ENCODE measurements at regions not wholly inside any gene's neighbourhood (a gene's known extent, or its start where the extent isn't known, plus 50 kb on each side); places are given as distances from the start of the nearest gene placed in this dataset.
"Not testable (repeated sequence)": the region's sequence is repeated elsewhere in the genome, so short reads cannot be mapped to it uniquely, and the experiment has no call there.

DNA sequence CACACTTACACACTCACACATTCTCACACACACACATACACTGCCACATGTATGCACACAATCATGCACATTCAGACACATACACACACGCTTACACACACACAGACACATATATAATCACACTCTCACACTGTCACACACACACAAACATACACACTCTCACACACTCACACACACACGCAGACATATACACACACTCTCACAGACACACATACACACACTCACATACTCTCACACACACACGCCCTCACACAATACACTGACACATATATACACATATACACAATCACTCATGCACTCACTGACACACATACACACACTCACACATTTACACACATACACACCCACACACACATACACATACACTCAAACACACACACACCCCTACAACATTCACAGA, 435.3 kb upstream of the FRG1 start:
- intact Hi-C loops (cut with DNase I) = no loop called here
- DNase-seq (ENCODE audit: missing footprints) (no peak), ATAC-seq (no peak)

DNA sequence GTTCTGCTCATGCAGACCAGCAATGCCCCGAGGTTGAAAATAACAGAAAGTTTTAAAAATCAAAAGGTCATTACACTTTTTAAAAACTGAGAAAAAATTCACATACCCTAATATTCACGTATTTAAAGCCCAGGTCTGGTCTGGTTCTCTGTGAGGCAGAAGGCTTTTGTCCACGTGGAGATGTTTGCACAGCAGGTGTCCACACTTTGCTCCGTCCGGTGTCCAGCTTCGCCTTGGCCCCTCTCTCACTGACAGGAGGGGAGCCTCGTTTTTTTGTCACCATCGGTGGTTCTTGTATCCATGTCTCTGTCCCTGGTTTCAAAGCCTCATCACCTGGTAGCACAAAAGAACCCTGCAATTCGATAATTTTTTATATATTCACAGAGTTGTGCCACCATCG, 434.6 kb upstream of the FRG1 start:
- ATAC-seq (no peak), DNase-seq (ENCODE audit: missing footprints) (no peak)
- intact Hi-C loops (cut with DNase I) = no loop called here

DNA sequence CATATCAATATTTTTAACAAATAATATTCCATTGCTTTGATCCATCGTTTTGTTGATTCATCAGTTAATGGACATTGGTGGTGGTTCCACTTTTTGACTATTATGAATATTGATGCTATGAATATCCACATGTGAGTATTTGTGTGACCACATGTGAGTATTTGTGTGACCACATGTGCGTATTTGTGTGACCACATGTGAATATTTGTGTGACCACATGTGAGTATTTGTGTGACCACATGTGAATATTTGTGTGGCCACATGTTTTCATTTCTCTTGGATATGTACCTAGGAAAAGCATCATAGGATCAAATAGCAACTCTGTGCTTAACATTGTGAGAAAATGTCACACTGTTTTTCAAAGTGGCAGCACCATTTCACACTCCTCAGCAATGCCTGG, 433.6 kb upstream of the FRG1 start:
- ATAC-seq (no peak), DNase-seq (ENCODE audit: missing footprints) (no peak)
- intact Hi-C loops (cut with DNase I) = no loop called here

DNA sequence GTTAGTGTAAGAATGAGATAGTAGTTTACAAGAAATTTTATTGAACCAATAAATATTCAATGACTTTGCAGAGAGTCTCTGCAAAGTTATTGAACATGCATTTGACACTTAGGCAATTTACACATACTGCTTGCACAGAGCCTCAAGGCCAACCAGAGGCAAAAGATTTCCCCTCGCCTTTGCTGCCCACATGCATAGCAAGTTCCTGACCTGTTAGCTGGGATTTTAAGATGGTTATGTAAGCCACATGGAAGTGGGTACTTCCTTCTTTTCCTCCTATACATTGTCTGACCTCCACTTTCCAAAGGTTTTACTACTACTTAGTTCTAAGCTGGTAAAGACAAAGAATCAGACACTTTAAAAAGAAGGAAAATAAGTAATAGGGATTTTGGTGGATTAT, 430.1 kb upstream of the FRG1 start:
- no peak for DNase-seq (ENCODE audit: missing footprints)
- intact Hi-C loops (cut with DNase I) = no loop called here

DNA sequence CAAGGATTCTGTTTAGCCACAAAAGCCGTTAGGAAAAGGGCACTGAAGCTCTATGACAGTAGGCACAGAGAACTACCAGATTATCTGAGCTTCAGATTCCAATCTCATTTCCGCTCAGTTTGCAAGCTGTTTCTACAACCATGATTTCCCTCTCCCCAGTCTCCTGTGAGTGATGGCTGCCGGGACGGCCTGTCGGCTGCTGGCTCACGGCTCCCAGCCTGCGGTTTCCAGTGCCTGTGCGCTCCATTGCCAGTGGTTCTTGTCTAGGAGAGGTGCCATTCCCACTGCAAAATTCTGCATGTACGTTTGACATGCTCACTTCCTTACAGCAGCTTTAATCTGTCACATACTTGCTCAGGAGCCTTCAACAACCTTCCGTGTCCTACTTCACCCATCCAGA, 429.1 kb upstream of the FRG1 start:
- intact Hi-C loops (cut with DNase I) = no loop called here
- ATAC-seq (no peak), DNase-seq (ENCODE audit: missing footprints) (no peak)

More for the DNA sequence above, 430.1 kb upstream of the FRG1 start:
- no peak for ATAC-seq

DNA sequence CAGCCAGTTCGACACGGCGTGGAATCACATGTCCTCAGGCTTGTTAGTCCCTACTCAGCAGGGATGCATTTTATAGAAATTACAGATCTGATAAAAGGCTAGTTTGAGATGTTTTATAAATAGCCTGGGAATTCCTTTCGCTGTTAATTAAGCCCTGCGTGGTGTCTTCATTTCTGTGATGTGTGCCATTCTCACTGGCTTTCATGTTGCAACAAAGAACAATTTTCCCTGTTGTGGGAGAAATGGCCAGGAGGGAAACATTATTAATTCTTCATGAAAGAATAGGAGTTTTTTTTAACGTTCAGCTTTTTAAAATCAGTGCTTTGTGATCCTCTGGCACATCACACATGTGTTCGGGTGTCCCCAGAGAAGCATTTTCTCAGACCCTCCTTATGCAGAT, 427.3 kb upstream of the FRG1 start:
- no peak for DNase-seq (ENCODE audit: missing footprints)
- intact Hi-C loops (cut with DNase I) = no loop called here
- no peak for ATAC-seq

DNA sequence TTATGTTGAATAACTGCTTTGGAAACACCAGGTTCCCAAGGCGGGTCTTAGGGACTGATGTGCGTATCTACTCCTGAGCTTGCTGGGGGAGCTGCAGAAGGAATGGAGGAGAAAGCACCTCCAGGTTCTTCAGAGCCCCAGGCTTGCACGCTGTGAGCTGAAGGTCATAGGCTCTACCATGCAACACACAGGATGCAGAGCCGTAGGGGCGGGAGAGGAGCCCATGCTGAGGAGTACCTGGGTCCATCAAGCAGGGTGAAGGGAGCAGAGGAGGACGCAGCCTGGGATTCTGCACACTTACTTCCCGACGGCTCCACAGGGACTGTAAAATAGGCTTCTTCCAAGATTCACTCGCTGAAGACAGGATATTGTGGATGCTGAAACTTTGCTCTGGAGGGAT, 426.5 kb upstream of the FRG1 start:
- ATAC-seq (no peak), DNase-seq (ENCODE audit: missing footprints) (no peak)
- intact Hi-C loops (cut with DNase I) = no loop called here

DNA sequence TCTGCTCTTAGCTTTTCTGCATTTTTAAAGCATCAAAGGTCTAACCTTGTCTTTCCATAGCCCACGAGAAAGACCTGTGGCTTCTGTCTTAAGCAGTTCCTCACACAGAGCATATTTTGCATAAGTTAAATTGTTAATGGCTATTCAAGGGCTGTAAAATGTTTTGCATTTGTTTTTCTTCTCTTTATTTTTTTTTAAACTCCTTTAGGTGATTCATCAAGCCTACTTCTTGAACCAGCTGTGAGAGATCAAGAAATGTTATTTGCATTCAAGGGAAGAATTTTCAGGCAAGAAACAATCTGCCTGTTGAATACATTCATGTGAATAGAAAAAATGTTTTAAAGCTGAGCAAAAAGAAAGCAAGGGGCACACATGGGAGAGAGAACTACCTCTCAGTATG, 423.8 kb upstream of the FRG1 start:
- no peak for ATAC-seq
- intact Hi-C loops (cut with DNase I) = no loop called here
- DNase-seq (ENCODE audit: missing footprints) = no peak

DNA sequence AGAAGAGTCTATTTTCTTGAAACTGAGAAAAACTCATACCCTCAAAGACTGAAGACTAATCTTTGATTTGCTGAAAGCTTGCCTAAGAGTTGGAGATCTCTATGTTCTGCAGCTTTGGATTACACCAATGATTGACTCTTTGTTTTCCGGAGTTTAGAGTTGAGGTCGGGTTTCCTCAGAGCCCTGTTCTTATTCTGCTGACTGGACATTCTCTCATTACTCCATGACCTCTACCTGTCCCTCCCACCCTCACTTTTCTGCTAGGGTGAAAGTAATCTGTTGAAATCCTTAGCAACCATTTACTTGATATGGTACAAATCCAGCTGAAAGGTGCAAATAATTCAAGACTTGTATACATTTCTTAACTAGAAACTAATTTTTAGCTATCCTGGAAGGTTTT, 421.5 kb upstream of the FRG1 start:
- intact Hi-C loops (cut with DNase I) = no loop called here
- ATAC-seq (no peak), DNase-seq (ENCODE audit: missing footprints) (no peak)

DNA sequence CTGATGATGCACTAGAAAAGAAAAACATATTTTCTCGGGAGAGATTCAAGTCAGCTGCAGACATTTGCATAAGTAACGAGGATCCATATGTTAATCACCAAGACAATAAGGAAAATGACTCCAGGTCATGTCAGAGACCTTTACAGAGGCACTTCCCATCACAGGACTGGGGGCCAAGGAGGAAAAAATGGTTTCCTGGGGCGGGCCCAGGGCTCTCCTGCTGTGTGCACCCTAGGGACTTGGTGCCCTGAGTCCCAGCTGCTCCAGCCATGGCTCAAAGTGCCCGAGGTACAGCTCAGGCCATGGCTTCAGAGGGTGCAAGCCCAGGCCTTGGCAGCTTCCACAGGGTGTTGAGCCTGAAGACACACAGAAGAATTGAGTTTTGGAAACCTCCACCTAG, 415.4 kb upstream of the FRG1 start:
- ATAC-seq (no peak), DNase-seq (ENCODE audit: missing footprints) (no peak)
- intact Hi-C loops (cut with DNase I) = no loop called here

DNA sequence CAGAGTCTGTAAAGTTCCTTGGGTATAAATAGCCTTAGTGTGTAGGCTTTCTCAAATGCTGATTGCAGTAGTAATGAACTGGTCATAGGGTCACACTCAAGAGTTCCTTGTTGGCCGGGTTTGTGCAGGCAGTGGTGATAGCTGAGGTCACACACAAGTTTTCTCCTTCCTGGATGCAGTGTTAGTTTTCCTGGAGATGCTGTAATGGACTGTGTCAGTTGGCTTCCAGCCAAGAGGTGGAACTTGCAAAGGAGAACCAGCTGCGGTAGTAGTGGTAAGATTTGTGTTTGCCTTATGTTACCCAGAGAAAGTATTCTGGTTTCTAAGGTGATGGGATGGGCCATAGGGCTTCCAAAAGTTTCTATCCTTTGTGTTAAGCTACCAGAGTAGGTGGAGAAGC, 409.8 kb upstream of the FRG1 start:
- intact Hi-C loops (cut with DNase I) = no loop called here
- no peak for DNase-seq (ENCODE audit: missing footprints)
- no peak for ATAC-seq

DNA sequence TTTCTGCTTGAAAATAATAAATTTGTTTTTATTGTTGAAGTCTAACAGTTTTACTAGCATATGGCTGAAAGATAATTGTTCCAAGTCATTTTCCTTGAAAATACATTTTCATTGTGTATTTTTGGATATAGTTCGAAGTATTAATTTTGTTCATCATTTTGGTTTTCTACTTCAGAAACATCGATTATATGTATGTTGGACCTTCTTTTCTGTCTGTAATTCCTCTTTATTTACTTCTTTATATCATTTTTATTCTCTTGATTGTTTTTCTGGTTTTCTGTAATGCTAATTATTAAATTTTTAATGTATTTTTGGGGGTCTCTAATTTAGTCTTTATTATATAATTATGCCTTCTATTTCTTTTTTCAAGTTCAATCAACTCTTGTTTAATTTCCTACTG, 407.1 kb upstream of the FRG1 start:
- intact Hi-C loops (cut with DNase I) = no loop called here
- DNase-seq (ENCODE audit: missing footprints) = no peak

DNA sequence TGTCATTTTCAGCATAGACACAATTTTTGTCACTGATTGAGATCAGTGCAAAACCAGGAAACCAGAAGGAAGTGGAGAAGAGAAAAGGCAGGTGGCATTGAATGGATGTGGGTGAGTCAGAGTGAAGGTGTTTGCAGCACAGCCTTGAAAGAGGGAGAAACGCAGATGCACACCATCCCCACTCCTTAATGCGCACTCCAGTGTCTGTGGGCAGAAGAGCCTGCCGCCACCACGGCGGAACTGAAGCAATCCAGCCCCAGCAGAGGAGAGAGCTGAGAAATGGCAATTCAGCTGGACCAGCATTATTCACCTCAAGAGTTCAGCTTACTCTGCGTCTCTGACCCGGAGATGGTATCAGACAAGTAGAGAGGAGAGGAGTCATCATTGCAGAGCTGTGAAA, 393.1 kb upstream of the FRG1 start:
- intact Hi-C loops (cut with DNase I) = no loop called here
- DNase-seq (ENCODE audit: missing footprints) (no peak), ATAC-seq (no peak)

More for the DNA sequence above, 407.1 kb upstream of the FRG1 start:
- ATAC-seq = no peak

DNA sequence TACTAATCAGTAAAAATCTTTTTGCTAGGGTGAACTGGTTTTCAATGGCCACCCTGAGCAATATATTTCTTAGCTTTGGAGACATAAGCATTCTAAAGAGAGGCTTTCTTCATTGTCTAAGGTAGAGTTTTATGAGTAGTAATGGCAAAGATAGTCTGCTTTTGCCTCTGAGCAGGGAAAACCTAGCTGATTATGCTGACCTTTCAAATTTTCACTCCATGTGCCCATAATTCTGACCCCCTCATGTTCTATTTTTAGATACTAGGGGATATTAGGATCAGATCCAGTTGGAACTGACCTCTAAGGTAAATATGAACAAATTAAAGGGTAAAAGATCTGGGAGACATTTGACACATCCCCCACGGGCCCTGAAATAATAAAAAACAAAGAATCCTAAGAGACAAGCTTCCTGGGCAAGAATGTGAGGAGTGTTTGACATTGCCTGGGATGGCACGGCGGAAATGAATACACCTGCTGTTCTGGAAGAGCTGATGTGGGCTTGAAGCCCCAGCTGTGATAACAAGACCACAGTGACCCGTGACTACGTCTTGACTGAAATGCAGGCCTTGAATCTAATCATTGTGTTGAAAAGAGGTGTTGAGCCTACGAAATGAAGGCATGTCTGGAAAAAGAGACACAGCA, 392.1 kb upstream of the FRG1 start:
- DNase-seq (ENCODE audit: missing footprints) (no peak), ATAC-seq (no peak)
- intact Hi-C loops (cut with DNase I) = no loop called here

DNA sequence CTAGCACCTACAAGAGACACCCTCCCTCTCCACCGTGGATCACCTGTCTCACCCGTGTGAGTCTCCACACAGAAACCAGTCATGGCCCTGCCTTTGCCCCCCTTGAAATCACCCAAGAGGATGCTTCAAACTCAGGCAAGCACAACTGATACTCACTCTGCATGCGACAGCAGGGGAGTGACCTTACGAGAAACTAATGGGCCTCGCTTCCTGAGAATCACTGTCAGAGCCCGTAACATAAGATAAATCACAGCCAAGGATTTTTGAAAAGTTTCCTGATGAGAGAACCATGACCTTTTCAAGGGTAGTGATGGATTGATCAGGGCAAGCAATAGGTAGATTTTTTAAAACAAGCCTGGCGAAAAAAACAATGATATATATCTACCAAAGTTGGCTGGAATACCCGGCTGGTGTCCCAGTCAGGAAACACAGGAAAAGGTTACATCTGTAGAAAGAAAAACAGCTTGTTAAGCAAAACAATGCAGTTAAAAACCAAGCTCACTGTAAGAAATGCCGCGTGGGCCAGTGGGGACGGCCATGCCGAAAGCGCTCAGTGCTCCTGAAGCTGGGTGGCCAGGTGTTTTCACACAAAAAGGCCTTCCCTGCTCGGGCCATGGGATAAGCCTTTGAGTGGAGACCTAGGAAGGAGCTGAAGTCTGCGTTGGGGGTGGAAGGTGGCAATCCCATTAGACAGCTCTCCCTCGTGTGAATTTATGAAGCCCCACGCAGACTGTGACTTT, 388.6 kb upstream of the FRG1 start:
- ATAC-seq; DNase-seq (ENCODE audit: missing footprints); intact Hi-C loops (cut with DNase I): not testable (repeated sequence)

DNA sequence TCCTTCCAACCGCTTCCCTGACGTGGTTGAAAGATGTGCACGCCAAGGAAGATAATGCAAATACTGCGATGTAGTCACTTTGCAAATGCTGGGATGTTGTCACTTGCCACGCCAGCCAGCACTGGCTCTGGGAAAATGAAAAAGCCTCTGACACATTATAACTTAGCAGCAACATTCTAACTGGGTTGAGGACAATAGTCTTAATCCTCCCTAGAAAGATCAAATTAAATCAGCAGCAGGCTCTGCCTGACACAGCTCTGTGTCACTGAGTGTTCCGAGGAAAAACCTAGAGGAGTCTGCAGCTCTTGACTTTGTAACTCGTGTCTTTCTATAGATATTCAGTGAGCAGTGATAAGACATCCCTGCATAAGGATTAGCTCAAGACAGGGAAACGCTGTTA, 380.1 kb upstream of the FRG1 start:
- ATAC-seq; DNase-seq (ENCODE audit: missing footprints); intact Hi-C loops (cut with DNase I): not testable (repeated sequence)

DNA sequence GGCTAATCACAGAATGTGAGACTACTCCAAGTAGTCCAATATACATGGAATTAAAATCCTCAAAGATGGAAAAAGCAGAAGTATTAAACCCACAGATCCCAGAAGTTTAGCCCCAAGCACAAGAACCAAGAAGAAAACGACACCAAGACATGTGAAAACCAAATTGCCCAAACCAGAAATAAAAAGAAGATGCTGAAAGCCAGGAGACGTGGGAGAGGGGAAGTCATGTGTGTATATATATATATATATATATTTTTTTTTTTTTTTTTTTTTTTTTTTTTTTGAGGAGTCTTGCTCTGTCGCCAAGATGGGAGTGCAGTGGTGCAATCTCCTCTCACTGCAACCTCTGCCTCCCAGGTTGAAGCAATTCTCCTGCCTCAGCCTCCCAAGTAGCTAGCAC, 376.9 kb upstream of the FRG1 start:
- DNase-seq (ENCODE audit: missing footprints); ATAC-seq; intact Hi-C loops (cut with DNase I): not testable (repeated sequence)

DNA sequence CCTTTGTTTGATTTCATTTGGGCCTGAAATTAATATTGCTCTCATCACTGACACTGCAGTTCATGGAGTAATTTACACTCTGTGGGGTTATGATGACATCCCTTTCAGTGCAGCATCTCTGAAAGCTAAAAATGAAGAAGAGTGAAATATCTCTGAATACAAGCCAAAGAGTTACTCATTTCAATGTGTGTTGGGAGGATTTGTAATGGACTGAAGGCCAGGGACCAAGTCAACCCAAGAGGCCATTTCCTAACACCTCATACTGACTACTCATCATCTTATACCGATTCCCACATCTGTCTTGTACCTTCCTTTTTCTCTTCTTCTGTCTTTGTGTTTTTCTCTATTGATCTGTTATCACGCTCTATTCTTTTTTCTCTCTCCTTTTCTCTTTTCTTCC, 374.4 kb upstream of the FRG1 start:
- DNase-seq (ENCODE audit: missing footprints); intact Hi-C loops (cut with DNase I); ATAC-seq: not testable (repeated sequence)

DNA sequence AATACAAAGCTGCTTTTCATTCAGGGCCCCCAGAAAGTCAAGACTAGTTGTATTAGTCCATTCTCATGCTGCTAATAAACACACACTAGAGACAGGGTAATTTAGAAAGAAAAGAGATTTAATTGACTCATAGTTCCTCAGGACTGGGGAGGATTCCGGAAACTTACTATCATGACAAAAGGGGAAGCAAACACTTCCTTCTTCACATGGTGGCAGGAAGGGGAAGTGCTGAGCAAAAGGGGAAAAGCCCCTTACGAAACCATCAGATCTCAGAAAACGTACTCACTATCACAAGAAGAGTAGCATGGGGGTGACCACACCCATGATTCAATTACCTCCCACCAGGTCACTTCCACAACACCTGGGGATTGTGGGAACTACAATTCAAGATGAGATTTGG, 373.8 kb upstream of the FRG1 start:
- DNase-seq (ENCODE audit: missing footprints); ATAC-seq; intact Hi-C loops (cut with DNase I): not testable (repeated sequence)

DNA sequence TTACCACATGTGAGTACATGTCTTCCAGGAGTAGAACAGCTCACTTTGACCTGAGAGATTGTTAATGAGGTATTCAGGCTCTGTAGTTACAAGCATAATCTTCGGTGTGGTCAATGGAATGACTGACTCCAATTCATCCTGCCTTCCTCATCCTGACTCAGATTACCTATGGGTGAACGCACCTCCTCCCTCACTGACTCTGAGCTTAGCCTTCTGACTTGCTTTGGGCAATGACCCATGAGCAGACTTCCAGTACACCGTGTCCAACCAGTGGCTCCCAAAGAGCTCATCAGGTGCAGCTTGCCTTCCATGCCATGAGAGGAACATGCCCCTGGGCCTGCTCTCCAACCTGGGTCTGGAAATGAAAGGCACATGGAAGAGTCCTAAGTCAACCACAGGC, 361.0 kb upstream of the FRG1 start:
- DNase-seq (ENCODE audit: missing footprints); ATAC-seq; intact Hi-C loops (cut with DNase I): not testable (repeated sequence)

Measured in Right ventricle myocardium inferior (tissue), 1 donor.